Liver (tissue), 3 donors: ENCODE measurements at regions not wholly inside any gene's neighbourhood (a gene's known extent, or its start where the extent isn't known, plus 50 kb on each side); places are given as distances from the start of the nearest gene placed in this dataset.
"Not testable (repeated sequence)": the region's sequence is repeated elsewhere in the genome, so short reads cannot be mapped to it uniquely, and the experiment has no call there.

ENCODE experiments used
- CTCF ChIP-seq: fragments of 150-350 bp; IDR thresholded peaks from 2 replicates; pipeline ENCODE4 v1.5.1; 2017; ENCODE audit warnings: improper control_type of control experiment, low read depth, low read length; ENCODE audit not compliant: missing input control
- EGR1 ChIP-seq, 2 donors: IDR thresholded peaks; 2 replicates each; pipeline ENCODE4 v1.6.1; 2016 to 2018; ENCODE audit warnings: antibody characterized with exemption in 2 of 2, low read depth in 2 of 2
- JUND ChIP-seq, 2 donors: IDR thresholded peaks; 2 replicates each; pipeline ENCODE4 v1.6.1; 2016; ENCODE audit warnings: antibody characterized with exemption in 2 of 2
- RXRA ChIP-seq, 2 donors: IDR thresholded peaks; 2 replicates each; pipeline ENCODE4 v1.6.1; 2017 to 2018; ENCODE audit warnings: antibody characterized with exemption in 2 of 2, mild to moderate bottlenecking in 1 of 2
- SP1 ChIP-seq: IDR thresholded peaks from 2 replicates; pipeline ENCODE4 v1.6.1; 2018; ENCODE audit warnings: antibody characterized with exemption, mild to moderate bottlenecking
- TAF1 ChIP-seq: conservative IDR thresholded peaks from 2 replicates; pipeline ENCODE4 v1.6.1; 2016; ENCODE audit warnings: antibody characterized with exemption, mild to moderate bottlenecking
- YY1 ChIP-seq: IDR thresholded peaks from 2 replicates; pipeline ENCODE4 v1.6.1; 2016; ENCODE audit warnings: antibody characterized with exemption, mild to moderate bottlenecking
- ZBTB33 ChIP-seq: IDR thresholded peaks from 2 replicates; pipeline ENCODE4 v1.6.1; 2016; ENCODE audit warnings: antibody characterized with exemption
- TF ChIP-seq, protein P1 (sequence below): IDR thresholded peaks from 2 replicates; pipeline ENCODE4 v1.6.1; 2016; ENCODE audit warnings: antibody characterized with exemption
- TF ChIP-seq, protein P2 (sequence below): IDR thresholded peaks from 2 replicates; pipeline ENCODE4 v1.6.1; 2016; ENCODE audit warnings: antibody characterized with exemption, mild to moderate bottlenecking
- donor health status: healthy.
- donor health status: healthy.

GRCh38 chr7:6927643-6928042, 101.6 kb upstream of the CCZ1B start:
- TF ChIP-seq YY1; SP1; CTCF; RXRA (IDR thresholded peaks at IDR 0.05); ZBTB33; EGR1 (IDR thresholded peaks at IDR 0.05; ENCODE audit: low read depth in 2 of 2); JUND (IDR thresholded peaks at IDR 0.05); TAF1: not testable (repeated sequence)
- TF ChIP-seq, protein P1, sequence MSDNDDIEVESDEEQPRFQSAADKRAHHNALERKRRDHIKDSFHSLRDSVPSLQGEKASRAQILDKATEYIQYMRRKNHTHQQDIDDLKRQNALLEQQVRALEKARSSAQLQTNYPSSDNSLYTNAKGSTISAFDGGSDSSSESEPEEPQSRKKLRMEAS = not testable (repeated sequence)
- TF ChIP-seq, protein P2, sequence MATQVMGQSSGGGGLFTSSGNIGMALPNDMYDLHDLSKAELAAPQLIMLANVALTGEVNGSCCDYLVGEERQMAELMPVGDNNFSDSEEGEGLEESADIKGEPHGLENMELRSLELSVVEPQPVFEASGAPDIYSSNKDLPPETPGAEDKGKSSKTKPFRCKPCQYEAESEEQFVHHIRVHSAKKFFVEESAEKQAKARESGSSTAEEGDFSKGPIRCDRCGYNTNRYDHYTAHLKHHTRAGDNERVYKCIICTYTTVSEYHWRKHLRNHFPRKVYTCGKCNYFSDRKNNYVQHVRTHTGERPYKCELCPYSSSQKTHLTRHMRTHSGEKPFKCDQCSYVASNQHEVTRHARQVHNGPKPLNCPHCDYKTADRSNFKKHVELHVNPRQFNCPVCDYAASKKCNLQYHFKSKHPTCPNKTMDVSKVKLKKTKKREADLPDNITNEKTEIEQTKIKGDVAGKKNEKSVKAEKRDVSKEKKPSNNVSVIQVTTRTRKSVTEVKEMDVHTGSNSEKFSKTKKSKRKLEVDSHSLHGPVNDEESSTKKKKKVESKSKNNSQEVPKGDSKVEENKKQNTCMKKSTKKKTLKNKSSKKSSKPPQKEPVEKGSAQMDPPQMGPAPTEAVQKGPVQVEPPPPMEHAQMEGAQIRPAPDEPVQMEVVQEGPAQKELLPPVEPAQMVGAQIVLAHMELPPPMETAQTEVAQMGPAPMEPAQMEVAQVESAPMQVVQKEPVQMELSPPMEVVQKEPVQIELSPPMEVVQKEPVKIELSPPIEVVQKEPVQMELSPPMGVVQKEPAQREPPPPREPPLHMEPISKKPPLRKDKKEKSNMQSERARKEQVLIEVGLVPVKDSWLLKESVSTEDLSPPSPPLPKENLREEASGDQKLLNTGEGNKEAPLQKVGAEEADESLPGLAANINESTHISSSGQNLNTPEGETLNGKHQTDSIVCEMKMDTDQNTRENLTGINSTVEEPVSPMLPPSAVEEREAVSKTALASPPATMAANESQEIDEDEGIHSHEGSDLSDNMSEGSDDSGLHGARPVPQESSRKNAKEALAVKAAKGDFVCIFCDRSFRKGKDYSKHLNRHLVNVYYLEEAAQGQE = not testable (repeated sequence)
